Activated naive CD8-positive, alpha-beta T cell treated with anti-CD3 and anti-CD28 coated beads, Interleukin-2, amount 10 ng/mL, durations not matched to agents 7 days and 5 days (primary cell): ENCODE measurements at regions not wholly inside any gene's neighbourhood (a gene's known extent, or its start where the extent isn't known, plus 50 kb on each side); places are given as distances from the start of the nearest gene placed in this dataset.

Source experiments
- ATAC-seq: fragments of 150-1000 bp; cut with Tn5 transposase; one replicate; pipeline ENCODE4 v1.10.0; 2021; ENCODE audit warnings: low read depth, moderate library complexity
- POLR2A ChIA-PET: fragments of 350-600 bp; sonication (Branson Sonifier 250); formaldehyde crosslinking; loops from one replicate; lab custom pipeline; 2021; ENCODE audit warnings: antibody characterized with exemption; lab: Charles Lee
- DNase-seq: peaks from one replicate; pipeline ENCODE4 v3.0.0; 2021
- H3K27ac Mint-ChIP-seq: one replicate; pipeline ENCODE4 v1.8.0; 2022; ENCODE audit warnings: mild to moderate bottlenecking, mixed read lengths
- H3K27me3 Mint-ChIP-seq: one replicate; pipeline ENCODE4 v1.8.0; 2022; ENCODE audit warnings: mild to moderate bottlenecking, moderate library complexity, mixed read lengths
- H3K36me3 Mint-ChIP-seq: one replicate; pipeline ENCODE4 v1.8.0; 2021; ENCODE audit warnings: mild to moderate bottlenecking, mixed read lengths
- H3K4me1 Mint-ChIP-seq: one replicate; pipeline ENCODE4 v1.8.0; 2021; ENCODE audit warnings: mixed read lengths
- H3K4me3 Mint-ChIP-seq: one replicate; pipeline ENCODE4 v1.8.0; 2022; ENCODE audit warnings: mild to moderate bottlenecking, moderate library complexity, mixed read lengths
- H3K9me3 Mint-ChIP-seq: one replicate; pipeline ENCODE4 v1.8.0; 2021; ENCODE audit warnings: mixed read lengths

- no peak for DNase-seq
- Mint-ChIP-seq H3K27ac (no peak overlapping the region), H3K36me3 (no peaks in the 10 kb centered on the region), H3K4me3 (no peak overlapping the region), H3K27me3 (peaks cover 26% of the 10 kb centered on the region), H3K9me3 (no peaks in the 10 kb centered on the region), H3K4me1 (peaks cover 13% of the 10 kb centered on the region)
- no peak for ATAC-seq
- POLR2A ChIA-PET: no interaction called here
These were observed 1326.6 kb downstream of the TBC1D22A start for GRCh38 chr22:48088926-48089536.

GRCh38 chr22:48088251-48088650, 1325.8 kb downstream of the TBC1D22A start:
- Mint-ChIP-seq H3K27ac (no peak overlapping the region), H3K27me3 (peaks cover 23% of the 10 kb centered on the region), H3K36me3 (no peaks in the 10 kb centered on the region), H3K9me3 (no peaks in the 10 kb centered on the region), H3K4me1 (peaks cover 17% of the 10 kb centered on the region), H3K4me3 (no peak overlapping the region)
- no peak for ATAC-seq
- POLR2A ChIA-PET: no interaction called here
- no peak for DNase-seq

GRCh38 chr22:48085901-48086645, 1323.6 kb downstream of the TBC1D22A start:
- no peak overlapping the region for H3K27ac Mint-ChIP-seq
- POLR2A ChIA-PET: no interaction called here
- H3K27me3 Mint-ChIP-seq: peaks cover 24% of the 10 kb centered on the region

GRCh38 chr22:48084729-48085050, 1322.2 kb downstream of the TBC1D22A start:
- no peaks in the 10 kb centered on the region for H3K9me3 Mint-ChIP-seq
- peaks cover 21% of the 10 kb centered on the region for H3K4me1 Mint-ChIP-seq
- peak overlapping the region; percentile 20 for H3K4me3 Mint-ChIP-seq
- peaks cover 30% of the 10 kb centered on the region for H3K27me3 Mint-ChIP-seq
- H3K36me3 Mint-ChIP-seq: no peaks in the 10 kb centered on the region
- no peak overlapping the region for H3K27ac Mint-ChIP-seq
- POLR2A ChIA-PET: interaction anchor here (1.9 kb wide), 1 partner anchor 15 kb away, joined by 7 read pairs; no protein-coding TSS in a partner anchor
- ATAC-seq (no peak), DNase-seq (no peak)

More at GRCh38 chr22:48085901-48086645, 1323.6 kb downstream of the TBC1D22A start:
- Mint-ChIP-seq H3K9me3 (no peaks in the 10 kb centered on the region), H3K36me3 (no peaks in the 10 kb centered on the region), H3K4me1 (peaks cover 17% of the 10 kb centered on the region), H3K4me3 (no peak overlapping the region)
- DNase-seq (no peak), ATAC-seq (no peak)

- DNase-seq (peak; percentile 45), ATAC-seq (peak; percentile 50)
- Mint-ChIP-seq H3K9me3 (no peaks in the 10 kb centered on the region), H3K4me1 (peaks cover 24% of the 10 kb centered on the region), H3K27ac (peak overlapping the region; percentile 0), H3K27me3 (peaks cover 35% of the 10 kb centered on the region), H3K4me3 (peak overlapping the region; percentile 20), H3K36me3 (no peaks in the 10 kb centered on the region)
- POLR2A ChIA-PET: interaction anchor here (1.9 kb wide), 1 partner anchor 15 kb away, joined by 7 read pairs; no protein-coding TSS in a partner anchor
These were observed 1321.7 kb downstream of the TBC1D22A start for GRCh38 chr22:48084041-48084728.

- ATAC-seq (no peak), DNase-seq (no peak)
- peaks cover 26% of the 10 kb centered on the region for H3K4me1 Mint-ChIP-seq
- peaks cover 41% of the 10 kb centered on the region for H3K27me3 Mint-ChIP-seq
- H3K9me3 Mint-ChIP-seq: no peaks in the 10 kb centered on the region
- no peaks in the 10 kb centered on the region for H3K36me3 Mint-ChIP-seq
- H3K4me3 Mint-ChIP-seq: no peak overlapping the region
- POLR2A ChIA-PET: interaction anchor here (1.9 kb wide), 1 partner anchor 16 kb away, joined by 7 read pairs; no protein-coding TSS in a partner anchor
- H3K27ac Mint-ChIP-seq: no peak overlapping the region
These were observed 1321.1 kb downstream of the TBC1D22A start for GRCh38 chr22:48083502-48083901.

- Mint-ChIP-seq H3K4me1 (peaks cover 26% of the 10 kb centered on the region), H3K36me3 (no peaks in the 10 kb centered on the region), H3K27ac (no peak overlapping the region), H3K9me3 (no peaks in the 10 kb centered on the region), H3K4me3 (no peak overlapping the region), H3K27me3 (peaks cover 49% of the 10 kb centered on the region)
- DNase-seq: no peak
- POLR2A ChIA-PET: no interaction called here
- no peak for ATAC-seq
These were observed 1319.8 kb downstream of the TBC1D22A start for GRCh38 chr22:48082284-48082683.

- Mint-ChIP-seq H3K27ac (no peak overlapping the region), H3K27me3 (peaks cover 54% of the 10 kb centered on the region), H3K9me3 (no peaks in the 10 kb centered on the region), H3K36me3 (no peaks in the 10 kb centered on the region), H3K4me3 (no peak overlapping the region), H3K4me1 (peaks cover 26% of the 10 kb centered on the region)
- no peak for ATAC-seq
- POLR2A ChIA-PET: no interaction called here
- no peak for DNase-seq
These were observed 1318.8 kb downstream of the TBC1D22A start for GRCh38 chr22:48081281-48081680.

GRCh38 chr22:48080316-48081165, 1318.1 kb downstream of the TBC1D22A start:
- Mint-ChIP-seq H3K27me3 (peaks cover 55% of the 10 kb centered on the region), H3K4me3 (peak overlapping the region; percentile 5), H3K9me3 (no peaks in the 10 kb centered on the region), H3K27ac (peak overlapping the region; percentile 69), H3K36me3 (no peaks in the 10 kb centered on the region), H3K4me1 (peaks cover 25% of the 10 kb centered on the region)
- POLR2A ChIA-PET: interaction anchor here (1.5 kb wide), 1 partner anchor 18 kb away, joined by 3 read pairs; no protein-coding TSS in a partner anchor
- no peak for ATAC-seq
- no peak for DNase-seq

- H3K4me1 Mint-ChIP-seq: peaks cover 21% of the 10 kb centered on the region
- no peaks in the 10 kb centered on the region for H3K36me3 Mint-ChIP-seq
- H3K27me3 Mint-ChIP-seq: peaks cover 56% of the 10 kb centered on the region
- no peaks in the 10 kb centered on the region for H3K9me3 Mint-ChIP-seq
- POLR2A ChIA-PET: interaction anchor here (1.5 kb wide), 1 partner anchor 19 kb away, joined by 3 read pairs; no protein-coding TSS in a partner anchor
- peak overlapping the region; percentile 37 for H3K4me3 Mint-ChIP-seq
- DNase-seq: no peak
- H3K27ac Mint-ChIP-seq: peak overlapping the region; percentile 54
- no peak for ATAC-seq
These were observed 1317.2 kb downstream of the TBC1D22A start for GRCh38 chr22:48079505-48080290.

GRCh38 chr22:48078825-48079224, 1316.4 kb downstream of the TBC1D22A start:
- Mint-ChIP-seq H3K4me3 (no peak overlapping the region), H3K9me3 (no peaks in the 10 kb centered on the region), H3K27ac (no peak overlapping the region), H3K27me3 (peaks cover 59% of the 10 kb centered on the region), H3K36me3 (no peaks in the 10 kb centered on the region), H3K4me1 (peaks cover 13% of the 10 kb centered on the region)
- DNase-seq (no peak), ATAC-seq (no peak)
- POLR2A ChIA-PET: no interaction called here

GRCh38 chr22:48077699-48078098, 1315.2 kb downstream of the TBC1D22A start:
- Mint-ChIP-seq H3K4me1 (peaks cover 10% of the 10 kb centered on the region), H3K9me3 (no peaks in the 10 kb centered on the region), H3K27me3 (peaks cover 60% of the 10 kb centered on the region), H3K27ac (no peak overlapping the region), H3K4me3 (no peak overlapping the region), H3K36me3 (no peaks in the 10 kb centered on the region)
- POLR2A ChIA-PET: no interaction called here
- ATAC-seq: no peak
- DNase-seq: no peak
